Adipocyte (in vitro differentiated cells): ENCODE measurements at regions not wholly inside any gene's neighbourhood (a gene's known extent, or its start where the extent isn't known, plus 50 kb on each side); places are given as distances from the start of the nearest gene placed in this dataset.

Experiments
- DNase-seq: peaks from one replicate; pipeline ENCODE4 v3.0.0-alpha.2; 2015; ENCODE audit warnings: low read depth
- H3K27me3 ChIP-seq: replicated peaks from 2 replicates; pipeline ENCODE4 v1.7.0; 2013; ENCODE audit warnings: mild to moderate bottlenecking, low read length, moderate library complexity; ENCODE audit not compliant: control insufficient read depth, insufficient read depth
- H3K36me3 ChIP-seq: 2 replicates; pipeline ENCODE4 v1.7.0; 2013; ENCODE audit warnings: low read length, mild to moderate bottlenecking, moderate library complexity; ENCODE audit not compliant: control insufficient read depth, insufficient read depth, severe bottlenecking
- H3K4me1 ChIP-seq: 2 replicates; pipeline ENCODE4 v1.7.0; 2013; ENCODE audit warnings: mild to moderate bottlenecking, low read length, moderate library complexity; ENCODE audit not compliant: control insufficient read depth, insufficient read depth
- H3K4me3 ChIP-seq: 2 replicates; pipeline ENCODE4 v1.7.0; 2013; ENCODE audit warnings: mild to moderate bottlenecking, low read length, moderate library complexity
- H3K9ac ChIP-seq: 2 replicates; pipeline ENCODE4 v1.7.0; 2013; ENCODE audit warnings: mild to moderate bottlenecking, low read length, moderate library complexity
- H3K9me3 ChIP-seq: 2 replicates; pipeline ENCODE4 v1.7.0; 2013; ENCODE audit warnings: mild to moderate bottlenecking, low read length, moderate library complexity; ENCODE audit not compliant: control insufficient read depth

GRCh38 chr12:115190010-115190770 is 506.2 kb upstream of the TBX3 start:
- peak; percentile 21 for DNase-seq
- Histone ChIP-seq H3K36me3 (no peaks in the 10 kb centered on the region), H3K9me3 (no peaks in the 10 kb centered on the region), H3K4me1 (peaks cover 14% of the 10 kb centered on the region), H3K27me3 (no peaks in the 10 kb centered on the region), H3K9ac (peak overlapping the region; percentile 46), H3K4me3 (peak overlapping the region; percentile 47)

- no peaks in the 10 kb centered on the region for H3K36me3 ChIP-seq
- DNase-seq, result no peak
- no peak overlapping the region for H3K9ac ChIP-seq
These were observed 501.5 kb upstream of the TBX3 start for GRCh38 chr12:115185506-115185905.

GRCh38 chr12:115183752-115184151 is 499.8 kb upstream of the TBX3 start:
- no peak for DNase-seq
- no peaks in the 10 kb centered on the region for H3K27me3 ChIP-seq
- peaks cover 3% of the 10 kb centered on the region for H3K4me1 ChIP-seq
- H3K9me3 ChIP-seq, result no peaks in the 10 kb centered on the region
- H3K4me3 ChIP-seq, result no peak overlapping the region
- no peak overlapping the region for H3K9ac ChIP-seq
- H3K36me3 ChIP-seq, result no peaks in the 10 kb centered on the region

More at GRCh38 chr12:115185506-115185905, 501.5 kb upstream of the TBX3 start:
- no peaks in the 10 kb centered on the region for H3K27me3 ChIP-seq
- no peaks in the 10 kb centered on the region for H3K9me3 ChIP-seq
- H3K4me3 ChIP-seq, result no peak overlapping the region
- peaks cover 12% of the 10 kb centered on the region for H3K4me1 ChIP-seq

- no peaks in the 10 kb centered on the region for H3K36me3 ChIP-seq
- no peak overlapping the region for H3K9ac ChIP-seq
- no peak overlapping the region for H3K4me3 ChIP-seq
- H3K9me3 ChIP-seq, result no peaks in the 10 kb centered on the region
- no peaks in the 10 kb centered on the region for H3K27me3 ChIP-seq
- DNase-seq, result no peak
- H3K4me1 ChIP-seq, result peaks cover 3% of the 10 kb centered on the region
These were observed 493.9 kb upstream of the TBX3 start for GRCh38 chr12:115177899-115178298.

GRCh38 chr12:115176741-115177400 is 492.9 kb upstream of the TBX3 start:
- H3K36me3 ChIP-seq, result no peaks in the 10 kb centered on the region
- H3K4me3 ChIP-seq, result no peak overlapping the region
- H3K4me1 ChIP-seq, result no peaks in the 10 kb centered on the region
- H3K9ac ChIP-seq, result no peak overlapping the region
- DNase-seq, result no peak
- H3K9me3 ChIP-seq, result no peaks in the 10 kb centered on the region
- no peaks in the 10 kb centered on the region for H3K27me3 ChIP-seq

GRCh38 chr12:115174920-115175319 is 490.9 kb upstream of the TBX3 start:
- no peaks in the 10 kb centered on the region for H3K27me3 ChIP-seq
- DNase-seq, result no peak
- no peaks in the 10 kb centered on the region for H3K36me3 ChIP-seq
- H3K9me3 ChIP-seq, result no peaks in the 10 kb centered on the region
- H3K4me3 ChIP-seq, result no peak overlapping the region
- no peaks in the 10 kb centered on the region for H3K4me1 ChIP-seq
- no peak overlapping the region for H3K9ac ChIP-seq

- peak; percentile 48 for DNase-seq
- no peak overlapping the region for H3K4me3 ChIP-seq
- no peaks in the 10 kb centered on the region for H3K4me1 ChIP-seq
- H3K36me3 ChIP-seq, result no peaks in the 10 kb centered on the region
- no peak overlapping the region for H3K9ac ChIP-seq
- H3K9me3 ChIP-seq, result no peaks in the 10 kb centered on the region
- no peaks in the 10 kb centered on the region for H3K27me3 ChIP-seq
These were observed 488.5 kb upstream of the TBX3 start for GRCh38 chr12:115172521-115172920.

- H3K9ac ChIP-seq, result no peak overlapping the region
- H3K9me3 ChIP-seq, result no peaks in the 10 kb centered on the region
- H3K4me3 ChIP-seq, result no peak overlapping the region
- no peaks in the 10 kb centered on the region for H3K4me1 ChIP-seq
- H3K36me3 ChIP-seq, result no peaks in the 10 kb centered on the region
- no peak for DNase-seq
- H3K27me3 ChIP-seq, result no peaks in the 10 kb centered on the region
These were observed 486.0 kb upstream of the TBX3 start for GRCh38 chr12:115169981-115170380.

- Histone ChIP-seq H3K27me3 (no peaks in the 10 kb centered on the region), H3K9me3 (no peaks in the 10 kb centered on the region), H3K9ac (no peak overlapping the region), H3K4me1 (no peaks in the 10 kb centered on the region), H3K36me3 (no peaks in the 10 kb centered on the region), H3K4me3 (no peak overlapping the region)
- peak; percentile 11 for DNase-seq
These were observed 482.8 kb upstream of the TBX3 start for GRCh38 chr12:115166698-115167315.

GRCh38 chr12:115163710-115164109 is 479.7 kb upstream of the TBX3 start:
- no peaks in the 10 kb centered on the region for H3K36me3 ChIP-seq
- DNase-seq, result no peak
- no peaks in the 10 kb centered on the region for H3K4me1 ChIP-seq
- no peak overlapping the region for H3K9ac ChIP-seq
- H3K9me3 ChIP-seq, result no peaks in the 10 kb centered on the region
- H3K27me3 ChIP-seq, result no peaks in the 10 kb centered on the region
- no peak overlapping the region for H3K4me3 ChIP-seq

GRCh38 chr12:115160271-115161128 is 476.5 kb upstream of the TBX3 start:
- no peaks in the 10 kb centered on the region for H3K9me3 ChIP-seq
- no peaks in the 10 kb centered on the region for H3K27me3 ChIP-seq
- DNase-seq, result no peak
- no peaks in the 10 kb centered on the region for H3K4me1 ChIP-seq
- H3K9ac ChIP-seq, result no peak overlapping the region
- no peaks in the 10 kb centered on the region for H3K36me3 ChIP-seq
- H3K4me3 ChIP-seq, result no peak overlapping the region
